GM12878 (cell line): ENCODE measurements at regions not wholly inside any gene's neighbourhood (a gene's known extent, or its start where the extent isn't known, plus 50 kb on each side); places are given as distances from the start of the nearest gene placed in this dataset.

ENCODE experiments used
- BCL3 ChIP-seq: IDR thresholded peaks from 2 replicates; pipeline ENCODE4 v1.6.1; 2011; ENCODE audit warnings: borderline replicate concordance, low read depth, mild to moderate bottlenecking, moderate library complexity, low read length; ENCODE audit not compliant: insufficient read depth, poor library complexity, severe bottlenecking
- CTCF ChIP-seq, 3 experiments: IDR thresholded peaks in 2 of 3; conservative IDR thresholded peaks in 1 of 3; 2 replicates each; pipeline ENCODE4 v1.5.1; 2011; ENCODE audit warnings: low read depth in 3 of 3, low read length in 3 of 3, mild to moderate bottlenecking in 3 of 3, control low read depth in 2 of 3, moderate library complexity in 2 of 3, inconsistent platforms in 1 of 3, mixed read lengths in 1 of 3; ENCODE audit not compliant: control insufficient read depth in 2 of 3, insufficient read depth in 1 of 3; ENCODE audit errors: extremely low read depth in 1 of 3
- E4F1 ChIP-seq: fragments of 450-650 bp; IDR thresholded peaks from 2 replicates; pipeline ENCODE4 v1.6.1; 2018; ENCODE audit warnings: borderline replicate concordance, mild to moderate bottlenecking; ENCODE audit not compliant: partially characterized antibody
- FOXK2 ChIP-seq: fragments of 450-650 bp; IDR thresholded peaks from 2 replicates; pipeline ENCODE4 v1.6.1; 2017; ENCODE audit warnings: mild to moderate bottlenecking, moderate library complexity
- MXI1 ChIP-seq: fragments of 150-350 bp; IDR thresholded peaks from 2 replicates; pipeline ENCODE4 v1.6.1; 2011; ENCODE audit warnings: low read depth, mild to moderate bottlenecking, inconsistent platforms, low read length, improper control_type of control experiment
- USF1 ChIP-seq: IDR thresholded peaks from 2 replicates; pipeline ENCODE4 v1.6.1; 2011; ENCODE audit warnings: borderline replicate concordance, low read depth, mild to moderate bottlenecking, moderate library complexity, mixed read lengths, low read length; ENCODE audit not compliant: insufficient read depth; ENCODE audit errors: extremely low read length

- no peak for TF ChIP-seq FOXK2
- no peak for TF ChIP-seq MXI1
- TF ChIP-seq BCL3, result no peak
- no peak for TF ChIP-seq E4F1
- TF ChIP-seq CTCF (IDR thresholded peaks at IDR 0.05 in 2 of 3, conservative IDR thresholded peaks at IDR 0.05 in 1 of 3; ENCODE audit: control insufficient read depth in 2 of 3, extremely low read depth in 1 of 3, insufficient read depth in 1 of 3, low read depth in 3 of 3, low read length in 3 of 3), result no peak
- no peak for TF ChIP-seq USF1
Observed at GRCh38 chr7:80373429-80374032, 138.3 kb downstream of the GNAT3 start.
